GM11168 (cell line): ENCODE measurements at regions not wholly inside any gene's neighbourhood (a gene's known extent, or its start where the extent isn't known, plus 50 kb on each side); places are given as distances from the start of the nearest gene placed in this dataset.
"Not testable (repeated sequence)": the region's sequence is repeated elsewhere in the genome, so short reads cannot be mapped to it uniquely, and the experiment has no call there.

Experiments
- in situ Hi-C: fragments of 300-500 bp; cut with MboI; formaldehyde crosslinking; loops from one replicate; pipeline ENCODE4 v1.12.0; 2022; ENCODE audit warnings: low sequenced_read_pairs; ENCODE audit not compliant: unreplicated experiment

- in situ Hi-C loops = no loop called here
These were observed 99.5 kb downstream of the KDM5D start for GRCh38 chrY:19644889-19645638.

GRCh38 chrY:19637651-19638347 lies 106.7 kb downstream of the KDM5D start:
- in situ Hi-C loops = no loop called here

- in situ Hi-C loops = no loop called here
These were observed 115.6 kb downstream of the KDM5D start for GRCh38 chrY:19628926-19629325.

- in situ Hi-C loops = no loop called here
These were observed 122.1 kb downstream of the KDM5D start for GRCh38 chrY:19622392-19622791.

DNA sequence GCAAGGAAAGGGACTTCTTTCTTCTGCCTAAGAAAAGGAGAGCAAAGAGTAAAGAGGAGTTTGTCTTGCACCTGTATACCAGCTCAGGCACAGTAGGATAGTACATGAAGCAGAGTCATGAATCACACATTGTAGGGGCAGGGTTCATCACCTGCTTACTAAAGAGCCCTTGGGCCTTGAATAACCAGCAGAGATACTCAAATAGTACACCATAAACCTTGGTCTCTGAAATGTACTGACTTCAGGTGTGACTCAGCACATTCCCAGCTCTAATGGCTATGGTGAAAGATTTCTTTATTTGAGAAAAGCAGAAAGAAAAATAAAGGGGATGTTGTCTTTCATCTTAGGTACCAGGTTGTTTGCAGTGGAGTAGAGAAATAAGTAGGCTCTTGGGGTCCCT lies 122.8 kb downstream of the KDM5D start:
- in situ Hi-C loops = no loop called here

- in situ Hi-C loops = no loop called here
These were observed 143.4 kb downstream of the KDM5D start for GRCh38 chrY:19601113-19601512.

GRCh38 chrY:19600711-19601110 lies 143.8 kb downstream of the KDM5D start:
- in situ Hi-C loops = no loop called here

- in situ Hi-C loops = no loop called here
These were observed 154.3 kb downstream of the KDM5D start for GRCh38 chrY:19590235-19590634.

GRCh38 chrY:19589664-19590063 lies 154.9 kb downstream of the KDM5D start:
- in situ Hi-C loops = no loop called here

GRCh38 chrY:19587311-19587710 lies 157.2 kb downstream of the KDM5D start:
- in situ Hi-C loops = no loop called here

GRCh38 chrY:19580990-19581389 lies 163.5 kb downstream of the KDM5D start:
- in situ Hi-C loops = not testable (repeated sequence)

DNA sequence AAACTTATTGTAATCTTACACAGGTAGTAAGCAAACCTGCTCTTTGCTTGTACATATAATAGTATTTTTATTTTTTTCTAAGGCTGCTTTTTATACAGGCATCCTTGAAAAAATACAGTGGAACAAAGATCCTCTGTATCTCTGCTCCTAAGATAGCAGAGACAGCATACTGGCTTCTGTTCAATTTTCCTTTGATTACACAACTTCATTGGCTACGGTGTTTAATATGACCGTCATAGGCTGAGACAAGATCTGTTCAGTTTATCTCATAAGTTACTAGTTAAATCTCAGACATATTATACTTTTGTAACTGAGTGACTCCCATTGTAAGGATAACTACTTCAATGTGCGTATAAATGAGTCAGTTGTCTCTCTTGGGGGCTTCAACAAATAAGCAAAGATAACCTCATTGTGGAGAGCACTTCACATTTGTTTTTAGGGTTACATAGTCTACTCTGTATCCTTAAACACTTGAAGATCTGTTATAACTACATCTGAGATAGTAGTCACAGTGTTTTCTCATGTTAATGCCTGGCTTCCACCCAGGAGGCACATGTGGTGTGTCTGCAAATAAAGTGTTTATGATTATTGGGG lies 166.1 kb downstream of the KDM5D start:
- in situ Hi-C loops = no loop called here

- in situ Hi-C loops = no loop called here
These were observed 167.3 kb downstream of the KDM5D start for GRCh38 chrY:19577250-19577649.

GRCh38 chrY:19574939-19575338 lies 169.6 kb downstream of the KDM5D start:
- in situ Hi-C loops = no loop called here

DNA sequence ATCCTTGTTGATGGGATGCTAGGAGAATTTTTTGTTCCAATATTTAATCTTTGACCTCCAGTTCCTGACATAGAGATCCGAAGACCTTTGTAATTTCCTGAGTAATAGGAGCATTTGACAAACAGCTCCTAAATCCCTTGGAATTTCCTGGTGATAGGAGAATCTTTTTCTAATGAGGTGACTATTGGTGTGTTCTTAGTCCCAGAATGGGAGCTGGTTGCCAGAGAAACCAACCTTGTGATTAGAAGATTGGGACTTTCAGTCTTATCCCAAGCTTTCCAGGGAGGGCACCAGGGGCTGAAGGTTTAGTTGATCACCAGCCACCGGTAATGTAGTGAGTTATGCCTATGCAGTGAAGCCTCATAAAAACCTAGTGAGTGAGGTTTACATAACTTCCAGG lies 170.9 kb downstream of the KDM5D start:
- in situ Hi-C loops = no loop called here

GRCh38 chrY:19570999-19571398 lies 173.5 kb downstream of the KDM5D start:
- in situ Hi-C loops = no loop called here

- in situ Hi-C loops = no loop called here
These were observed 176.6 kb downstream of the KDM5D start for GRCh38 chrY:19567943-19568342.

GRCh38 chrY:19567051-19567921 lies 177.2 kb downstream of the KDM5D start:
- in situ Hi-C loops = no loop called here

DNA sequence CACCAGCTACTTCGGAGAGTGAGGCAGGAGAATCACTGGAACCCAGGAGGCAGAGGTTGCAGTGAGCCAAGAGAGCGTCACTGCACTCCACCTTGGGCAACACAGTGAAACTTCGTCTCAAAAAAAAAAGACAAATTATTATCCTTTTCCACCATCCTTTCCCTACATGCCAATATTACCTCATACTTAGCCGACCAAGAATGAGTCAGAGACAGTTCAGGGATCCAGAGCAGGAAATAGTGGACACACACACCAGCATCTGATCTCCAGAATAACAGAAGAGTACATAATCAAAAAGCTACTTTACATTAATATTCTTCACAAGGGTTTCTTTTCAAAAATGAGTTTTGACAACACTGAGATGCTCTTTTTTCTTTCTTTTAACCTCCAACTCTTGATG lies 185.4 kb downstream of the KDM5D start:
- in situ Hi-C loops = no loop called here

DNA sequence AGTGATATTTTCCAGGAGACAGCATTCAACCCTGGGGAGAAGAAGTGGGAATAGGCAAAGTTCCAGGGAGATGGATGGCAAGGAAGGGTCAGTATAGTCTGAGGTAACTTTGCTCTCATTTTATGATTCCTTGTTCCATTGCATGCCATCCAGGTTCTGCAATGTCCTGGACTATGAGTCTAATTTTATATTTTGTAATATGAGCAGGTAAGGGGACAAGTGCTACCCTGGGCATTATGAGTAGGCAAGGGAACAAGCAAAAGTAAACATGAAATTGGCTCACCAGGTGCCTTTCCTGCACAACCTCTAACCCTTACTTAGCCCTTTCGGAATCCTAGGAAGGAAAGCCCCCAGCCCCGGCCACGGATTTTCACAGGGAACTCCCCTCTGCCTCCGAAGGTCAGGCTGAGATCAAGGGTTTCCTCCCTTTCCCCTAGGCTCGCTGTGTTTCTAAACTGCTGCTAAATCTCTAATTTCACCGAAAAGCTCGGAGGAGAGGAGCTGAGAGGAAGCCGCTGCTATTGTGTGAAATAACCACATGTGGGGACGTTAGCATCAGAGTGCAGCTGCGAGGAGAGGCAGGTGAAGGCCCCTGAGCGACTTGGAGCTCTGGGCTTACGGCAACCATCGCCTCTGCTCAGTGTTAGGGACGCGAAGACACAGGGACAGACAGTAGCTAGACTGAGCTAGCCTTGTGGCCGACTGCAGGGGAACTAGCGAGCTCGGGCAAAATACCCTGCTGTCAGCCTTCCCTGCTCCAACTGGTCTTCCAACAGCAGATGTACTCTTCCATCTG lies 194.7 kb downstream of the KDM5D start:
- in situ Hi-C loops = no loop called here
